HG03045 (cell line): ENCODE measurements at regions not wholly inside any gene's neighbourhood (a gene's known extent, or its start where the extent isn't known, plus 50 kb on each side); places are given as distances from the start of the nearest gene placed in this dataset.

Source experiments
- ATAC-seq: cut with Tn5 transposase; IDR thresholded peaks from one replicate; pipeline ENCODE4 v1.9.1; 2021; ENCODE audit warnings: mild to moderate bottlenecking, moderate library complexity; ENCODE audit not compliant: unreplicated experiment

GRCh38 chr16:65876624-65877023 is 489.9 kb upstream of the CDH5 start:
- ATAC-seq: no peak

GRCh38 chr16:65876056-65876408 is 490.5 kb upstream of the CDH5 start:
- no peak for ATAC-seq

- no peak for ATAC-seq
These were observed 491.0 kb upstream of the CDH5 start for GRCh38 chr16:65875381-65876055.

GRCh38 chr16:65869261-65869660 is 497.2 kb upstream of the CDH5 start:
- no peak for ATAC-seq

- ATAC-seq: no peak
These were observed 499.1 kb upstream of the CDH5 start for GRCh38 chr16:65867276-65867960.

- ATAC-seq: no peak
These were observed 503.3 kb upstream of the CDH5 start for GRCh38 chr16:65863236-65863635.

- no peak for ATAC-seq
These were observed 505.3 kb upstream of the CDH5 start for GRCh38 chr16:65861131-65861731.

- no peak for ATAC-seq
These were observed 511.0 kb upstream of the CDH5 start for GRCh38 chr16:65855171-65856145.

- no peak for ATAC-seq
These were observed 520.3 kb upstream of the CDH5 start for GRCh38 chr16:65846210-65846602.

- ATAC-seq: no peak
These were observed 520.9 kb upstream of the CDH5 start for GRCh38 chr16:65845466-65846209.

- ATAC-seq: no peak
These were observed 522.5 kb upstream of the CDH5 start for GRCh38 chr16:65843941-65844340.

- no peak for ATAC-seq
These were observed 524.4 kb upstream of the CDH5 start for GRCh38 chr16:65842067-65842466.

GRCh38 chr16:65838001-65838400 is 528.5 kb upstream of the CDH5 start:
- no peak for ATAC-seq

GRCh38 chr16:65837464-65837863 is 529.0 kb upstream of the CDH5 start:
- no peak for ATAC-seq

GRCh38 chr16:65834688-65835087 is 531.8 kb upstream of the CDH5 start:
- no peak for ATAC-seq

- no peak for ATAC-seq
These were observed 533.2 kb upstream of the CDH5 start for GRCh38 chr16:65833171-65833871.

GRCh38 chr16:65832679-65833078 is 533.8 kb upstream of the CDH5 start:
- no peak for ATAC-seq

- no peak for ATAC-seq
These were observed 534.4 kb upstream of the CDH5 start for GRCh38 chr16:65831903-65832666.

- ATAC-seq: no peak
These were observed 537.4 kb upstream of the CDH5 start for GRCh38 chr16:65829076-65829475.
